ENCODE measurements at regions not wholly inside any gene's neighbourhood (a gene's known extent, or its start where the extent isn't known, plus 50 kb on each side); places are given as distances from the start of the nearest gene placed in this dataset.

DNA sequence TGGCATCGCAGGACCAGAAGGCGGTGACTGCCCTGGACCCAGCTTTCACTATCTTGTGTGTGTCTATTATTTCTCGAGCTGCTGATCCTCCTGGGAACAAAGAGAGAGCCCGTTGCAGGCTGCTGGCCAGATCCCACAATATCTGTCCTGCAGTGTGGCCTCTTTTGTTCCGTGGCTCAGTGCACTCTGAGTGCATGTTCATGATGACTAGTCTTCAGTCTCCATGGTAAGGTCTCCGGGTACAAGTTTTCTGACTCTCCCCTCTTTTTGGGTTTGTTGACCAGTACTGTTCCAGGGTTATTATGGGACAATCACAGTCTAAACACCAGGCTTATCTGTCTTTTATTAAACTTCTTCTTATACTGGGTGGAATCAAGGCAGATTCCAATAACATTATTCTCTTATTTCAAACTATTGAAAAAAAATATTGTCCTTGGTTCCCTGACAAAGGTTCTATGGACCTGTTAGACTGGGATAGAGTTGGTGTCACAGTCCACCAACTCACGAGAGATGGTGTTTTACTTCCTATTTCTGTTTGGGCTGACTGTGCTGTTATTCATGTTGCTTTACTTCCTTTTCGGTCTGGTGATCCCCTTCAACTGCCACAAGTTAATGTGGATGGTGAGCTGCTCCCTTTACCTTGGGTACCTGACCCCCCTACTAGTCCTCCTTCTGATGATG lies 192.9 kb upstream of the ALG10B start:
- Mint-ChIP-seq H3K27me3 (no peaks in the 10 kb centered on the region), H3K36me3 (ENCODE audit: low read depth) (no peaks in the 10 kb centered on the region), H3K27ac (no peak overlapping the region), H3K4me1 (ENCODE audit: low read depth) (no peaks in the 10 kb centered on the region), H3K4me3 (no peak overlapping the region), H3K9me3 (peaks cover 33% of the 10 kb centered on the region)
- intact Hi-C loops (cut with micrococcal nuclease), result no loop called here

DNA sequence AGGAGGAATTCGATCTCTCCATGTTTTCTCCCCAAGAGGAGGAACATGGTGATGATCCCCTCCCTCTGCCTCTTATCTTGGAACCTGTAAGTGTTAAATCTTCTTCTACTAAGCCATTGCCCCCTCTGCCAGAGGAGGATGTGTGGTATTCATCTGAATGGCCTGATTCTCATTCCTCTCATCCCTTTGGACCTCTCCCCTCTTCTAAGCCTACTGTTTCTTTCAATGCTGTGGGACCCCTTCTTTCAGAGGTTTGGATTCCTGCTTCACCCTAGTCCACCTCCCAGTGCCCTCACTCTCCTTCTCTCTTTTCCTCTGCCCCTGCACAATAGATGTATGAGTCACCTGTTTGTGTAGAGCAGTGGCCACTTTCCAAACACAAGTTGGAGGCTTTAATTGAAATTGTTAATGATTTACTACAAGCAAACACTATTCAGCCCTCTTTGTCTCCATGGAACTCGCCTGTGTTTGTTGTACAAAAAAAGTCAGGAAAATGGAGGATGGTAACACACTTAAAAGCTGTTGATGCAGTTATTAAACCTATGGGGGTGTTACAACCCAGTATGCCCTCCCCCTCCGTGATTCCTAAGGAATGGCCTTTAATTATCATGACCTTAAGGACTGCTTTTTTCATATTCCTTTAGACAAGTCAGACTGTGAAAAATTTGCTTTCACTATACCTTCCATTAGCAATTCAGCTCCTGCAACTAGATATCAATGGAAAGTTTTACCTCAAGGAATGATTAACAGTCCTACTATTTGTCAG lies 192.1 kb upstream of the ALG10B start:
- Mint-ChIP-seq H3K36me3 (ENCODE audit: low read depth) (no peaks in the 10 kb centered on the region), H3K4me1 (ENCODE audit: low read depth) (no peaks in the 10 kb centered on the region), H3K27me3 (no peaks in the 10 kb centered on the region), H3K9me3 (peaks cover 28% of the 10 kb centered on the region), H3K4me3 (no peak overlapping the region), H3K27ac (no peak overlapping the region)
- intact Hi-C loops (cut with micrococcal nuclease), result no loop called here

DNA sequence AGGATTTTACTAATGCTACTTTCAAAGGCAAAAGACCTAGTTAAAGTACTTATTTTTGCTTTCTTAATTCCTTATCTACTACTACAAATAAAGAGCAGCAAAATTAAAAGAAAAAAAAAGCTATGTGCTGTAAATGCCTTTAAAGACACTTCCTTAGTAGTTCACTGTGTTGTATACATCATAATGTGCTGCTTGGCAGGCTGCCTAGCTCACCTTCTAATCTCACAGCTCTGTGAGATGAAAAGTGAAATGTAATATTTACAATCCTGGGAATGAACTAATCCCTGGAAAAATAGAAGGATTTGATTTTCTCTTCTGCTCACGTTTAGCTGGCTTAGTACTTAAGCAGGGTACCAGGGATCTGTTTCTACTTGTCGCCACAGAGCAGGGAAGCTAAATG lies 184.4 kb upstream of the ALG10B start:
- peaks cover under 1% of the 10 kb centered on the region for H3K27me3 Mint-ChIP-seq
- H3K9me3 Mint-ChIP-seq, result no peaks in the 10 kb centered on the region
- no peaks in the 10 kb centered on the region for H3K36me3 Mint-ChIP-seq (ENCODE audit: low read depth)
- intact Hi-C loops (cut with micrococcal nuclease), result loop anchor here (10.0 kb wide), 1 partner anchor 973 kb away; no protein-coding TSS in a partner anchor
- no peak overlapping the region for H3K4me3 Mint-ChIP-seq
- H3K27ac Mint-ChIP-seq, result no peak overlapping the region
- no peaks in the 10 kb centered on the region for H3K4me1 Mint-ChIP-seq (ENCODE audit: low read depth)

DNA sequence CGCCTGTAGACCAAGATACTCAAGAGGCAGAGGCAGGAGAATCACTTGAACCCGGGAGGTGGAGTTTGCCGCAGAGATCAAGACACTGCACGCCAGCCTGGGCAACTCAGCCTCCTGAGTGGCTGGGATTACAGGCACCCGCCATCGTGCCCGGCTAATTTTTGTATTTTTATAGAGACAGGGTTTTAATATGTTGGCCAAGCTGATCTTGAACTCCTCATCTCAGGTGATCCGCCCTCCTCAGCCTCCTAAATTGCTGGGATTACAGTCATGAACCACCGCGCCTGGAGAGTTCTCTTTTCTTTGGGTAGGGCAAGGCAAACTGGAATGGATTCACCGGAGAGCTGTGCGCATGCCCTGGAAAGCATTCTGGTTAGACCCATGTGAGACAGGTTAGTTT lies 179.3 kb upstream of the ALG10B start:
- no peaks in the 10 kb centered on the region for H3K9me3 Mint-ChIP-seq
- H3K4me3 Mint-ChIP-seq, result no peak overlapping the region
- H3K27ac Mint-ChIP-seq, result no peak overlapping the region
- H3K4me1 Mint-ChIP-seq (ENCODE audit: low read depth), result peaks cover 11% of the 10 kb centered on the region
- peaks cover 12% of the 10 kb centered on the region for H3K27me3 Mint-ChIP-seq
- intact Hi-C loops (cut with micrococcal nuclease), result loop anchor here (5.0 to 10.0 kb wide), 2 partner anchors 968 to 1135 kb away; no protein-coding TSS in a partner anchor
- no peaks in the 10 kb centered on the region for H3K36me3 Mint-ChIP-seq (ENCODE audit: low read depth)

DNA sequence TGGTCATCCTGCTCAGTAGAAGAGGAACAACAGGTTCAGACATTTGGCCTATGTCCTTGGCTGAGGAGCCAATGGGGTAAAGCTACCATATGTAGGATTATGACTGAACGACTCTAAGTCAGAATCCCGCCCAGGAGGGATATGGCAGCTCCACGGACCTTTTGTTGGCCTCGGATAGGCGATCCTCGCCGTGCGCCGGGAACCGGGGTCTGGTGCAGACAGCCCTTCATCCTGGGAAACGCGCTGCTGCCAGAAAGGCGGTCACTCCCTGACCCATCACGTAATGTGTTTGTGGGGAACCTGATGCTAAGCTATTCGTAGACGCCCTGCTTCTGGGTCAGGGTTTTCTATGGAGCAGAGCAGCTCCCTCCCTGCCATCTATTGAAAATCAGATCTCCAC lies 178.9 kb upstream of the ALG10B start:
- Mint-ChIP-seq H3K27me3 (peaks cover 12% of the 10 kb centered on the region), H3K4me3 (no peak overlapping the region), H3K9me3 (no peaks in the 10 kb centered on the region), H3K36me3 (ENCODE audit: low read depth) (no peaks in the 10 kb centered on the region), H3K4me1 (ENCODE audit: low read depth) (peaks cover 11% of the 10 kb centered on the region), H3K27ac (no peak overlapping the region)
- intact Hi-C loops (cut with micrococcal nuclease), result loop anchor here (1.0 to 10.0 kb wide), 3 partner anchors 179 to 1135 kb away; partner anchors contain the start of gene ALG10B

DNA sequence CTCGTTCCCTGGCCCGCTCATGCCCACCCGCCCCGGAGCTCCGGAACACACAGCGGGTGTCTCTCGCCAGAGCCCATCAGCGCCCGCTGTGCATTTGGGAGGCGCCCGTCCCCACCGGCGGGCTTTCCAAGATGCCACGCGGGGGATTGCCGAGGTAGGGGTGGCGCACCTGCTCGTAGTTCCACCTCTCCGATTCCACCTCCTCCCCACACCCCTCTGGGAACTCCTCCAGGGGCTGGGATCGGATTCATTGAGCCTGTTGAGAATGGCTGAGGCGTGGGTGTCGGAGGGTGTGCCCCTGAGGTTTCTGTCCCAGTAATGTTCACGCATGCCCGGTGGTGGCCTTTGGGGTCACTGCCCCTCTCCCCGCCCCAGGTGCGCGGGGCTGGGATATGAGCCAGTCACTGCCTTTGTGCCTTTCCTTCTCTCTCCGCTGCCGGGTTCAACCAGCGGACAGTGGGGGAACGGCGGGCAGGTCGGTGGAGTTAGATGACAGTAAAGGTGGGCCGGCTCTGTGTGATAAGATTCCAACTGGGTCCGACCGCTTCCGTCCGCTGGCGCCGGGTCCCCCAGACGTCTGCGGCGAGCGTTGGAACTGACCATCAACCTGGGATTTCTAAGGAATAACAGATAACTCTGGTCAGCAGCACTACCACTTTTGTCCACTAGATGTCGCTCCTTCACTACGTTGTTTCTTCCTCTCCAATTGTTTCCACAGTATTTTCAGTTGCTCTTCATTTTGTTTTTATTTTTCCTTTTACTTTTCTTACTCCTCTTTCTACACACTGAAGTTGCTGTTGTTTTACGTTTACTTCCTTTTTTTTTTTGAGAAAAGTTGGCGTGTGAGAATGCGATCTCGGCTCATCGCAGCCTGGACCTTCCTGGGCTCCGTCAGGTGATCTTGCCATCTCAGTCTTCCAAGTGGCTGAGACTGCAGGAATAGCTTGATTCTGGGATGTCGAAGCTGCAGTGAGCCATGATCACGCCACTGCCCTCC lies 178.1 kb upstream of the ALG10B start:
- H3K9me3 Mint-ChIP-seq, result no peaks in the 10 kb centered on the region
- peaks cover 12% of the 10 kb centered on the region for H3K27me3 Mint-ChIP-seq
- peak overlapping the region; percentile 81 for H3K4me3 Mint-ChIP-seq
- H3K36me3 Mint-ChIP-seq (ENCODE audit: low read depth), result no peaks in the 10 kb centered on the region
- peaks cover 11% of the 10 kb centered on the region for H3K4me1 Mint-ChIP-seq (ENCODE audit: low read depth)
- intact Hi-C loops (cut with micrococcal nuclease), result loop anchor here (1.0 to 10.0 kb wide), 3 partner anchors 178 to 1134 kb away; partner anchors contain the start of gene ALG10B
- peak overlapping the region; percentile 1 for H3K27ac Mint-ChIP-seq

DNA sequence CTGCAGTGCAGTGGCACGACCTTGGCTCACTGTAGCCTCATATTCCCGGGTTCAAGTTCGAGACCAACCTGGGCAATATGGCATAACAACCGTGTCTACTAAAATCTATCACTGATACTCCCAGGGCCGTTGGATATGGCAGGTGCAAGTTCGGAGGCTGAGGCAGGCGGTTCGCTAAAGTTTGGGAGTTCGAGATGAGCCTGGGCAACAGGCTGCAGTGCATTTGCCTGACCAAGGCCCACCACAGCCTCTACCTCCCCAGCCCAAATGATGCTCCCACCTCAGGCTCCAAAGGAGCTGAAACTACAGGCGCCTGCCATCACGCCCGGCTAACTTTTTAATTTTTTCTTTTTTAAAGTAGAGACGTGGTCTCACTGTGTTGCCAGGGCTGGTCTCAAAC lies 177.1 kb upstream of the ALG10B start:
- Mint-ChIP-seq H3K9me3 (no peaks in the 10 kb centered on the region), H3K27ac (no peak overlapping the region), H3K27me3 (peaks cover 12% of the 10 kb centered on the region), H3K4me3 (no peak overlapping the region), H3K36me3 (ENCODE audit: low read depth) (no peaks in the 10 kb centered on the region), H3K4me1 (ENCODE audit: low read depth) (peaks cover 11% of the 10 kb centered on the region)
- intact Hi-C loops (cut with micrococcal nuclease), result loop anchor here (5.0 to 10.0 kb wide), 2 partner anchors 965 to 1133 kb away; no protein-coding TSS in a partner anchor

DNA sequence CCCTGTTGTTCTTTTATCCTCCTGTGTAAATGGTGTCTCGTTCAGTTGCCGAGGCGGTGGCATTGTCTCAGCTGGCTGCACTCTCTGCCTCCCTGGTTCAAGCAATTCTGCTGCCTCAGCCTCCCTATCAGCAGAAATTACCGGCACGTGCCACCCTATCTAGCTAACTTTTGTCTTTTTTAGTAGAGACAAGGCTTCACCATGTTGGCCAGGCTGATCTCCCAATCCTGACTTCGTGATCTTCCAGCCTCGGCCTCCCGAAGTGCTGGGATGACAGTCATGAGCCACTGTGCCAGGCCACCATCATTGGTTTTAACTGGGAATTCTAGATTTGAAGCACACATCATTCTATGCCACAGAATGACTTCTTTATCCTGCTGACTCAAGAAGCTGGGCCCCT lies 175.3 kb upstream of the ALG10B start:
- Mint-ChIP-seq H3K9me3 (peaks cover under 1% of the 10 kb centered on the region), H3K27me3 (peaks cover 12% of the 10 kb centered on the region), H3K36me3 (ENCODE audit: low read depth) (no peaks in the 10 kb centered on the region), H3K4me1 (ENCODE audit: low read depth) (peaks cover 11% of the 10 kb centered on the region), H3K4me3 (no peak overlapping the region), H3K27ac (no peak overlapping the region)
- intact Hi-C loops (cut with micrococcal nuclease), result no loop called here

DNA sequence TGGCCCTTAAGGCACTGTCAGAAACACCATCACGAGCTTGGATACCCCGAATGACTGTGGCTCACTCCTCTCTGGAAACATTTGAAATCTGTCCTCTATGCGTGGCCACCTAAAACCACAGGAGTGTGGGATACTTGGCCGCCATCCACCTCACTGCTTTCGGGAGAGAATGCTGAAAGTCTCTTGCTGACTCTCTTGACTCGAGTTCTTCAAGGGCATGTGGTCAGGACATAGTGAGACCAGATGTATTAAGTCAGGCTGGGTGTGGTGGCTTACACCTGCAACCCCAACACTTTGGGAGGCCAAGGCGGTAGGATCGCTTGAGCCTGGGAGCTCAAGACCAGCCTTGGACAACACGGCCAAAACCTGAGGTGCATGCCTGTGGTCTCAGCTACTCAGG lies 174.7 kb upstream of the ALG10B start:
- H3K36me3 Mint-ChIP-seq (ENCODE audit: low read depth), result no peaks in the 10 kb centered on the region
- no peak overlapping the region for H3K27ac Mint-ChIP-seq
- H3K4me1 Mint-ChIP-seq (ENCODE audit: low read depth), result peaks cover 11% of the 10 kb centered on the region
- H3K9me3 Mint-ChIP-seq, result peaks cover 6% of the 10 kb centered on the region
- no peak overlapping the region for H3K4me3 Mint-ChIP-seq
- H3K27me3 Mint-ChIP-seq, result peaks cover 12% of the 10 kb centered on the region
- intact Hi-C loops (cut with micrococcal nuclease), result no loop called here

DNA sequence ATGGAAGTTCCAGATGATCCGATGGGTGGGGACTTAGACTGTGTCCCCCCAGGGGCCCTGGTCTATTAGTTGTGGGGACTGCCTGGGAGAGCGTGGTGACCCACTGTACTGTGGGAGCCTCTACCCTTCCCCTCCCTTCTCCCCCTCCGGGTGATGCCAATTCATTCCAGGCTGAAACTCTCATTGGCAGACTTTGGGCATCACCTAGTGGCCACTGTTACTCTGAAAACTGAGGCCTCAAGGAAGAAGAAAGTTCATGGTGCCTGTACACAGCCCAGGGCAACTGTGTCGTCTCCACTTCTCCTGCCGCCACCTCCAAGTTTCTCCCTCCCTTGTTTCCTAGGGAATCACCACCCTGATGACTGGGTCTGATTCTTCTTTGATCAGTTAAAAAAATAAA lies 173.6 kb upstream of the ALG10B start:
- H3K27me3 Mint-ChIP-seq, result peaks cover 7% of the 10 kb centered on the region
- peaks cover 17% of the 10 kb centered on the region for H3K9me3 Mint-ChIP-seq
- H3K36me3 Mint-ChIP-seq (ENCODE audit: low read depth), result no peaks in the 10 kb centered on the region
- H3K4me3 Mint-ChIP-seq, result no peak overlapping the region
- intact Hi-C loops (cut with micrococcal nuclease), result no loop called here
- H3K4me1 Mint-ChIP-seq (ENCODE audit: low read depth), result peaks cover 11% of the 10 kb centered on the region
- H3K27ac Mint-ChIP-seq, result no peak overlapping the region

DNA sequence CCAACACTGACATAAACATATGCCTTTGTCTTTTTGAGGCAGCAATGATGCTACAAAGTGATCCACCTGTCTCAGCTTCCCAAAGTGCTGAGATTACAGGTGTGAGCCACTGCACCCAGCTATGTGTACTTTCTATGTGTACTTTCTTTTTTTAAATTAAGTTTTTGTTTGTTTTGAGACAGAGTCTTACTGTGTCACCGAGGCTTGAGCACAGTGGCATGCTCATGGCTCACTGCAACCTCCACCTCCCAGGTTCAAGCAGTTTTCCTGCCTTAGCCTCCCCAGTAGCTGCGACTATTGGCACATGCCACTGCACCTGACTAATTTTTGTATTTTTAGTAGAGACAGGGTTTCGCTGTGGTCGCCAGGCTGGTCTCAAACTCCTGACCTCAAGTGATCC lies 172.5 kb upstream of the ALG10B start:
- no peaks in the 10 kb centered on the region for H3K27me3 Mint-ChIP-seq
- no peak overlapping the region for H3K27ac Mint-ChIP-seq
- H3K9me3 Mint-ChIP-seq, result peaks cover 28% of the 10 kb centered on the region

DNA sequence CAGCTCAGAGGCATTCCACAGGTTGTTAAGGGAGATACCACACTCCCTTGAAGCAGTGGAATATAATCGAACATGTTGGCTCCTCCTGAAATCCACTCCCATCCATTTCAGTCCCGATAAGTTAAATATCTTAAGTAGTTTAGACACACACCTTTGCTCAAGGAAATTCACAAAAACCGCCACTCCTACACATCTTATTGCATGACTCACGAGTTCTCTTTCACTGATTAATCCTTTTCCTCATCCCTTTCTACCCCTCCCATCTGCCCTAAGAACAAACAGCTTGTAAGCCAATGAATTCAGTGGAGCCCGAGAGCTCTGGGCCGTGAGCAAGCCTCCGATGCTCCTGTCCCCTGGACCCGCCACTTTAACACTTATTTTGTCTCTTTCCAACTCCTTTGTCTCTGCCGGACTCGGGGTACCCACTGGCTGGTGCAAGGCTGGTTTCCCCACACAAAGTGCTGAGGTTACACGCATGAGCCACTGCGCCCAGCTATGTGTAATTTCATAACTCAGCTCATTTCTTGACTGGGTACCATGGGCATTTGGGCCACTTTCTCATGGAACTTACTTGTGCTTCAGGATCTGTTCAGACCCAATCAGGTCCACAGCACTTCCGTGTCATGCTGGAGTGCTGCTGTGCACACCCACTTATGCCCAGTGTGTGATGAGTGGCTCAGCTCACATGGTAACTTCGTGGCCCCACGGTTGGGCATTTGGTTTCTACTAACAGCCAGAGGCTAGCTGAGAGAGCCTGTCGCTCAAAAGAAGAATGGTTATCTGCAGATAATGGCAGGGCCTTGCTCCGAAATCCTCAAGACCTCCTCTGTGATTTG lies 171.8 kb upstream of the ALG10B start:
- intact Hi-C loops (cut with micrococcal nuclease), result no loop called here

More for the DNA sequence above, 172.5 kb upstream of the ALG10B start:
- Mint-ChIP-seq H3K36me3 (ENCODE audit: low read depth) (no peaks in the 10 kb centered on the region), H3K4me3 (no peak overlapping the region), H3K4me1 (ENCODE audit: low read depth) (peaks cover under 1% of the 10 kb centered on the region)
- intact Hi-C loops (cut with micrococcal nuclease), result no loop called here

More for the DNA sequence above, 171.8 kb upstream of the ALG10B start:
- no peak overlapping the region for H3K27ac Mint-ChIP-seq
- no peak overlapping the region for H3K4me3 Mint-ChIP-seq
- H3K36me3 Mint-ChIP-seq (ENCODE audit: low read depth), result no peaks in the 10 kb centered on the region
- peaks cover 36% of the 10 kb centered on the region for H3K9me3 Mint-ChIP-seq
- no peaks in the 10 kb centered on the region for H3K4me1 Mint-ChIP-seq (ENCODE audit: low read depth)
- H3K27me3 Mint-ChIP-seq, result no peaks in the 10 kb centered on the region
